22Rv1 (cell line): ENCODE measurements at regions not wholly inside any gene's neighbourhood (a gene's known extent, or its start where the extent isn't known, plus 50 kb on each side); places are given as distances from the start of the nearest gene placed in this dataset.

ENCODE experiments used
- ZFX ChIP-seq: fragments of 450-650 bp; IDR thresholded peaks from 2 replicates; pipeline ENCODE4 v1.6.1; 2017; ENCODE audit warnings: antibody characterized with exemption, borderline replicate concordance
- TF ChIP-seq, protein P1 (sequence below): fragments of 450-650 bp; IDR thresholded peaks from 2 replicates; pipeline ENCODE4 v1.5.1; 2017; ENCODE audit warnings: mild to moderate bottlenecking

DNA sequence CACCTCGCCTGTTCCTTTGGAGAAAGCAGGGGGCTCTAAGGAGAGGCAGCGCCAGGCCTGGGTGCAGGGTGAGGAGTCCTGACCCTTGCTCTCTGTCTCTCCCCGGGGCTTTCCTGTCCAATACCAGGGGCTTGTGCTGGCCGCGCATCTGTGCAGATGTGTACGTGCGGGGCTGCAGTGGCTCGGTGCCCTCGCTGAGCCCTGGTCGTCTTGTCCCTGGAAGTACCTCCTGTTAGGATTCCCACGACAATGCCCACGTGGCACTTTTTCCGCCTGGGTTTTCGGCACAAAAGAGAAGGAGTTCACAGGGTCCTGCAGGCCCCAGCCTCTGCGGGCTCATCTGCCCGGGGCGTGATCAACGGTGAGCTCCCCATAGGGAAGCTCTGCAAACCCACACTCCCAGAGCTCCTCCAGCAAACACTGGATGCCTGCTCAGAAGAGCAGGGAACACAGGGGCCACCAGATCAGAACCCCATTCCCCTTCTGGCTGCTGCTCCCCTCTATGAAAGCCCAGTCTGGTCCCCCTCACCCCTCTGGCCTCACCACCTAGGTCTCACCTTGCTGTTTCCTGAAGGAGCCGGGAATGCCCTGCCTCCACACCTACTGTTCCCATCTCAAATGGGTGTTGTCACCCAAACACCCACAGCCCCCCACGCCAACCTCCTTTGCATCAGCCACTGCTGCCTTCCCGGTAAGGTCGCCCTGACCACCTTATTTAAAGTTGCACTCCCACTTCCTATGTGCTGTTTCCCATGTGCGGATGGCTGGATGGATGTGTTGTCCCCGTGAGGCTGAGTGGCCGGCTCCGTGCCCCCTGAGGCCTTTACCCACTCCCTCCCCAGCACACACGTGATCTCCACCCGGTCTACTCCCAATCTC, 62.6 kb upstream of the PRR20G start:
- TF ChIP-seq, protein P1, sequence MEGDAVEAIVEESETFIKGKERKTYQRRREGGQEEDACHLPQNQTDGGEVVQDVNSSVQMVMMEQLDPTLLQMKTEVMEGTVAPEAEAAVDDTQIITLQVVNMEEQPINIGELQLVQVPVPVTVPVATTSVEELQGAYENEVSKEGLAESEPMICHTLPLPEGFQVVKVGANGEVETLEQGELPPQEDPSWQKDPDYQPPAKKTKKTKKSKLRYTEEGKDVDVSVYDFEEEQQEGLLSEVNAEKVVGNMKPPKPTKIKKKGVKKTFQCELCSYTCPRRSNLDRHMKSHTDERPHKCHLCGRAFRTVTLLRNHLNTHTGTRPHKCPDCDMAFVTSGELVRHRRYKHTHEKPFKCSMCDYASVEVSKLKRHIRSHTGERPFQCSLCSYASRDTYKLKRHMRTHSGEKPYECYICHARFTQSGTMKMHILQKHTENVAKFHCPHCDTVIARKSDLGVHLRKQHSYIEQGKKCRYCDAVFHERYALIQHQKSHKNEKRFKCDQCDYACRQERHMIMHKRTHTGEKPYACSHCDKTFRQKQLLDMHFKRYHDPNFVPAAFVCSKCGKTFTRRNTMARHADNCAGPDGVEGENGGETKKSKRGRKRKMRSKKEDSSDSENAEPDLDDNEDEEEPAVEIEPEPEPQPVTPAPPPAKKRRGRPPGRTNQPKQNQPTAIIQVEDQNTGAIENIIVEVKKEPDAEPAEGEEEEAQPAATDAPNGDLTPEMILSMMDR = no peak
- TF ChIP-seq ZFX = no peak
